ENCODE measurements at regions not wholly inside any gene's neighbourhood (a gene's known extent, or its start where the extent isn't known, plus 50 kb on each side); places are given as distances from the start of the nearest gene placed in this dataset.

DNA sequence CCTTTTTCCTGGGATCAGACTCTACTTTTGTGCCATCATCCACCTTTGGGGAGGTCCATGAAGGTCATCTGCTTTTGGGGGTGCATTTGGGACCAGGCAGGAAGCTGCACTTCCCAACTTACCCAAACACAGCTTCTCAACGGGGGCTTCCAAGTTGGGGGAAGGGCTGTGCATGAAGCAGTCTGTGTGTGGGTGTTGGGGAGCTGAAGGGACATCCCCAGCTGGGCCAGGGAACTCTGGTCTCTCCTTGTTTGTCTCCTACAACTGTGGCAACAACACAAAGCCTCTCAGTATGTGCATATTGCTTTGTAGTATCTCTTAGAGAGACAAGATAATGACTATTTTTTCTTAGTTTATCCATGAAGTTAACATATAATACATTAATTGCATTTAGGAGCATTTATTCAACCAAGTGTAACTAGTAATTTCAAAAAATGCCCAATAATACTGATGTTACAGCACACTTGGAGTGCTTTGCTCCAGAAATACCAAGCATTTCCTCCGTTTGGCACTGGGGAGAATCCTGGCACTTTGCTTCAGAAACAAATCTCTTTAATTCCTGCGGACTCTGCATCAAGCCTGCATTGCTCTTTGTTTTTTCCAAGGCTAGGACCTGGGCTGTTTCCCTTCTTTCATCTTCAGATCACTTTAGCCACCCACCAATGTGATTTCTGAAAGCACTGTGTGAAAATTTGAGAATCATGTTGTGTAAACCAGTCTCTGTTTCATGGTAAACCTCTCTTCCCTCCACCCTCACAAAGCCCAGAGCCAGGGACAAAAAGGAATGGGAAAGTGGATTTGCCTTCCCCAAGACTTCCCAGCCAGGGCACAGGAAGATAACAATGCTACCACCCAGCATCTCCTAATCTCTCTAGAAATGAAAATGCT lies 126.2 kb upstream of the PFN2 start (continued):
- TF ChIP-seq, protein P1, sequence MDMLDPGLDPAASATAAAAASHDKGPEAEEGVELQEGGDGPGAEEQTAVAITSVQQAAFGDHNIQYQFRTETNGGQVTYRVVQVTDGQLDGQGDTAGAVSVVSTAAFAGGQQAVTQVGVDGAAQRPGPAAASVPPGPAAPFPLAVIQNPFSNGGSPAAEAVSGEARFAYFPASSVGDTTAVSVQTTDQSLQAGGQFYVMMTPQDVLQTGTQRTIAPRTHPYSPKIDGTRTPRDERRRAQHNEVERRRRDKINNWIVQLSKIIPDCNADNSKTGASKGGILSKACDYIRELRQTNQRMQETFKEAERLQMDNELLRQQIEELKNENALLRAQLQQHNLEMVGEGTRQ (IDR thresholded peaks at IDR 0.05; ENCODE audit: low read depth, low read length) = no peak
- no peak for TF ChIP-seq CHD1 (IDR thresholded peaks at IDR 0.05; ENCODE audit: low read depth, low read length)

Data from IMR-90 (cell line).